MCF 10A (cell line): ENCODE measurements at regions not wholly inside any gene's neighbourhood (a gene's known extent, or its start where the extent isn't known, plus 50 kb on each side); places are given as distances from the start of the nearest gene placed in this dataset.

ENCODE experiments used
- BruUV-seq: library from RNA; stranded (reverse); fragments of 400-500 nt; replicated peaks from 2 replicates; lab custom pipeline; 2021; lab: Mats Ljungman, UMichigan
- CTCF ChIA-PET: fragments of 300-600 bp; sonication (Branson Sonifier 250); formaldehyde crosslinking; extraction: SDS; loops from one replicate; lab custom pipeline; 2021; ENCODE audit warnings: antibody characterized with exemption, inconsistent platforms; lab: Yijun Ruan, JAX
- POLR2A ChIA-PET: fragments of 300-600, 350-650 bp; sonication (Branson Sonifier 250); formaldehyde crosslinking; extraction: SDS; loops from one replicate; lab custom pipeline; 2020; ENCODE audit warnings: antibody characterized with exemption, inconsistent platforms; lab: Yijun Ruan, JAX
- DNase-seq: peaks from one replicate; pipeline ENCODE4 v3.0.0-alpha.2; 2018; ENCODE audit not compliant: unreplicated experiment
- H3K27ac Mint-ChIP-seq: one replicate; pipeline ENCODE4 v1.8.0; 2022; ENCODE audit warnings: mild to moderate bottlenecking, low read depth, mixed read lengths; ENCODE audit not compliant: unreplicated experiment
- H3K27me3 Mint-ChIP-seq: one replicate; pipeline ENCODE4 v1.8.0; 2022; ENCODE audit warnings: mixed read lengths; ENCODE audit not compliant: insufficient read depth, unreplicated experiment
- H3K36me3 Mint-ChIP-seq: one replicate; pipeline ENCODE4 v1.8.0; 2022; ENCODE audit warnings: mild to moderate bottlenecking, moderate library complexity, mixed read lengths; ENCODE audit not compliant: insufficient read depth, unreplicated experiment
- H3K4me1 Mint-ChIP-seq: one replicate; pipeline ENCODE4 v1.8.0; 2022; ENCODE audit warnings: mixed read lengths; ENCODE audit not compliant: insufficient read depth, unreplicated experiment
- H3K4me3 Mint-ChIP-seq: one replicate; pipeline ENCODE4 v1.8.0; 2022; ENCODE audit warnings: mild to moderate bottlenecking, moderate library complexity, mixed read lengths; ENCODE audit not compliant: unreplicated experiment
- H3K9me3 Mint-ChIP-seq: one replicate; pipeline ENCODE4 v1.8.0; 2022; ENCODE audit warnings: mixed read lengths; ENCODE audit not compliant: unreplicated experiment
- CTCF ChIP-seq: fragments of 200-600 bp; IDR thresholded peaks from one replicate; pipeline ENCODE4 v1.8.0; 2022; ENCODE audit warnings: antibody characterized with exemption, mild to moderate bottlenecking; ENCODE audit not compliant: unreplicated experiment
- intact Hi-C: fragments of 100-400 bp; cut with micrococcal nuclease; formaldehyde crosslinking; loops from 2 replicates; pipeline ENCODE4 v1.14.1; 2022

- Mint-ChIP-seq H3K4me1 (peaks cover 14% of the 10 kb centered on the region), H3K27me3 (peaks cover 12% of the 10 kb centered on the region), H3K27ac (no peak overlapping the region), H3K4me3 (no peak overlapping the region), H3K9me3 (peaks cover 9% of the 10 kb centered on the region), H3K36me3 (no peaks in the 10 kb centered on the region)
- intact Hi-C loops, result no loop called here
- CTCF ChIA-PET, result interaction anchor here (0.5 kb wide), 1 partner anchor 199 kb away, joined by 3 read pairs; no protein-coding TSS in a partner anchor
- no TSS peak for BruUV-seq
- no peak for TF ChIP-seq CTCF
- DNase-seq, result no peak
- POLR2A ChIA-PET, result no interaction called here
Observed at GRCh38 chr5:171624396-171624795, 161.2 kb upstream of the SMIM23 start.

GRCh38 chr5:171625646-171626045, 160.0 kb upstream of the SMIM23 start:
- no peak for DNase-seq
- CTCF ChIA-PET, result interaction anchor here (0.6 kb wide), 4 partner anchors 9 to 437 kb away, joined by 3 to 4 read pairs (median 4); no protein-coding TSS in a partner anchor
- peaks cover 12% of the 10 kb centered on the region for H3K27me3 Mint-ChIP-seq

GRCh38 chr5:171627936-171628632, 157.5 kb upstream of the SMIM23 start:
- no peak overlapping the region for H3K27ac Mint-ChIP-seq
- CTCF ChIA-PET, result interaction anchor here (0.7 kb wide), 1 partner anchor 210 kb away, joined by 4 read pairs; no protein-coding TSS in a partner anchor
- H3K27me3 Mint-ChIP-seq, result peaks cover 6% of the 10 kb centered on the region
- no peak overlapping the region for H3K4me3 Mint-ChIP-seq
- DNase-seq, result no peak
- no peaks in the 10 kb centered on the region for H3K36me3 Mint-ChIP-seq
- POLR2A ChIA-PET, result no interaction called here
- no peaks in the 10 kb centered on the region for H3K9me3 Mint-ChIP-seq
- no peak for TF ChIP-seq CTCF
- no TSS peak for BruUV-seq
- intact Hi-C loops, result no loop called here
- peaks cover 8% of the 10 kb centered on the region for H3K4me1 Mint-ChIP-seq

More at GRCh38 chr5:171625646-171626045, 160.0 kb upstream of the SMIM23 start:
- intact Hi-C loops, result no loop called here
- H3K36me3 Mint-ChIP-seq, result no peaks in the 10 kb centered on the region
- TF ChIP-seq CTCF, result no peak
- POLR2A ChIA-PET, result interaction anchor here (1.1 kb wide), 2 partner anchors 10 to 28 kb away, joined by 3 read pairs; no protein-coding TSS in a partner anchor
- no peak overlapping the region for H3K27ac Mint-ChIP-seq
- H3K4me3 Mint-ChIP-seq, result no peak overlapping the region
- peaks cover 9% of the 10 kb centered on the region for H3K9me3 Mint-ChIP-seq
- no TSS peak for BruUV-seq
- H3K4me1 Mint-ChIP-seq, result peaks cover 17% of the 10 kb centered on the region

- no peak for DNase-seq
- Mint-ChIP-seq H3K4me3 (no peak overlapping the region), H3K4me1 (peaks cover 8% of the 10 kb centered on the region), H3K27me3 (peaks cover under 1% of the 10 kb centered on the region), H3K27ac (no peak overlapping the region), H3K9me3 (no peaks in the 10 kb centered on the region), H3K36me3 (no peaks in the 10 kb centered on the region)
- BruUV-seq, result no TSS peak
- intact Hi-C loops, result no loop called here
- POLR2A ChIA-PET, result no interaction called here
- CTCF ChIA-PET, result interaction anchor here (0.7 kb wide), 1 partner anchor 210 kb away, joined by 4 read pairs; no protein-coding TSS in a partner anchor
- TF ChIP-seq CTCF, result no peak
Observed at GRCh38 chr5:171628633-171628974, 157.0 kb upstream of the SMIM23 start.
